ENCODE measurements at regions not wholly inside any gene's neighbourhood (a gene's known extent, or its start where the extent isn't known, plus 50 kb on each side); places are given as distances from the start of the nearest gene placed in this dataset.

DNA sequence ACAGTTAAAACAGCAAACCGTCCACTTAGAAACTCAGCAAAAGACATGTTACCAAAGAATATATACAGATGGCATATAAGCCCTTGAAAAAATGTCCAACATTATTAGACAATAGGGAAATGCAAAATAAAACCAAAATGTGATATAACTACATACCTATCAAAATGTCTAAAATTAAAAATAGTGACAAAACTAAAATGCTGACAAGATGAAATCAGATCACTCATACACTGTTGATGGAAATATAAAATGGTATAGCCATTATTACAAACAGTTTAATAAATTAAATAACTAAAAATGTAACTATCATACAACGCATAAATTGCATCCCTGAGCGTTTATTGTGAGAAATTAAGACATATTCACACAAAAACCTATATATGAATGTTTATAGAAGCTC is 939.7 kb upstream of the ZWINT start:
- no peak for ATAC-seq (ENCODE audit: low FRiP score)
- TF ChIP-seq, protein P1, sequence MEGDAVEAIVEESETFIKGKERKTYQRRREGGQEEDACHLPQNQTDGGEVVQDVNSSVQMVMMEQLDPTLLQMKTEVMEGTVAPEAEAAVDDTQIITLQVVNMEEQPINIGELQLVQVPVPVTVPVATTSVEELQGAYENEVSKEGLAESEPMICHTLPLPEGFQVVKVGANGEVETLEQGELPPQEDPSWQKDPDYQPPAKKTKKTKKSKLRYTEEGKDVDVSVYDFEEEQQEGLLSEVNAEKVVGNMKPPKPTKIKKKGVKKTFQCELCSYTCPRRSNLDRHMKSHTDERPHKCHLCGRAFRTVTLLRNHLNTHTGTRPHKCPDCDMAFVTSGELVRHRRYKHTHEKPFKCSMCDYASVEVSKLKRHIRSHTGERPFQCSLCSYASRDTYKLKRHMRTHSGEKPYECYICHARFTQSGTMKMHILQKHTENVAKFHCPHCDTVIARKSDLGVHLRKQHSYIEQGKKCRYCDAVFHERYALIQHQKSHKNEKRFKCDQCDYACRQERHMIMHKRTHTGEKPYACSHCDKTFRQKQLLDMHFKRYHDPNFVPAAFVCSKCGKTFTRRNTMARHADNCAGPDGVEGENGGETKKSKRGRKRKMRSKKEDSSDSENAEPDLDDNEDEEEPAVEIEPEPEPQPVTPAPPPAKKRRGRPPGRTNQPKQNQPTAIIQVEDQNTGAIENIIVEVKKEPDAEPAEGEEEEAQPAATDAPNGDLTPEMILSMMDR (IDR thresholded peaks at IDR 0.05): no peak
- DNase-seq (ENCODE audit: low spot score): no peak

DNA sequence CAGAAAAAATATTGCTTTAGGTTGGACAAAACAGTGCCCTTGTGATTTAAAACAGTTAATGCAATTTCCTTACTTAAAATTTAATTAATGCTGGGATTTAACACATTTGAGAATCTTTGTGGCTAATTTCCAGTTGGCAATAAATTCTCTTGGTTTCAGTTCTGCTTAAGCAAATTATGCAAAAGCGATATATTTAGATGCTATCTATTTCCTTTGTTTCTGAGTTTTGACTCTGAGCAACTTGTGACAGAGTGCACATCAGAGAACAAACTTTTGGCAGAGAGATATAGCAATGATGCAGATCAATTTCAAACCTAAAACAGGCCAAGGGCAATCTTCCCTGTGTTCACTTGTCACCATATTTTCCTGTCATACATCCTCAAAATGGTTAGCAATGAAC is 933.6 kb upstream of the ZWINT start:
- no peak for ATAC-seq (ENCODE audit: low FRiP score)
- DNase-seq (ENCODE audit: low spot score): no peak
- TF ChIP-seq, protein P1 (IDR thresholded peaks at IDR 0.05): no peak

DNA sequence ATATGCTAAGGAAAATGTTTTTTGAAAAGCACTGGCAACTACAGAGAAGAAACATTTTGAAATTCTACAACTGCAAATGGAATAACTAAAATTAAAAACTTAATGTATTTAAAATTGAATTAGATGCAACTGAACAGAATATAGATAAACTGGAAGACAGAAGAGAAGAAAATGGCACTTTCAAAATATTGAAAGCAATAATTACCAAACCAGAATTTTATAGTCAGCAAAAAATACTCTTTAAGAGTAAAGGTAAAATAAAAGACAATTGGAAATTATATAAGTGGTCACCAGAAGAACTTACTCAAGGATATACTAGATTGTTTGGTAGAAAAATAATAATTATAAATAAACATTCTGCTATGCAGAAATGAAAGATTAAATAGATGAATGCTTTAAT is 927.7 kb upstream of the ZWINT start:
- TF ChIP-seq, protein P1 (IDR thresholded peaks at IDR 0.05): no peak
- DNase-seq (ENCODE audit: low spot score): no peak
- ATAC-seq (ENCODE audit: low FRiP score): no peak

DNA sequence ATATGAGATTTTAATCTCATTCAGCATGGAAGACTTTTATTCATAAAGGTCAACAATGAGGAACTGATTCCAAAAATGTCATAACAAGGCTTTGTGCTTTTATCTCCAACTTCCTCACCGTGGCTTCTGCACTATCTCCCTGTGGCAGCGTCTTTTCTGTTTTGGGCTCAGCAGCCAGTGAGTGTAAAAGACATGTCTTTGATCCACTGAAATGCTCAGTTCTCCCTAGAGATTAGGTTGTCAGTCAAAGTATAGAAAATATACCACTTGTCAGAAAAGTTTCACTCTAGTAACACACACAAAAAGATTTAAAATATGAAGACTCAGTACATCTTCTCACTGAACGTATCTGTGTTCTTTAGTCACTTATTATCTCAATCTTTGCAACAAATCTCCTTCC is 901.8 kb upstream of the ZWINT start:
- DNase-seq (ENCODE audit: low spot score): no peak
- no peak for ATAC-seq (ENCODE audit: low FRiP score)
- TF ChIP-seq, protein P1 (IDR thresholded peaks at IDR 0.05): no peak

DNA sequence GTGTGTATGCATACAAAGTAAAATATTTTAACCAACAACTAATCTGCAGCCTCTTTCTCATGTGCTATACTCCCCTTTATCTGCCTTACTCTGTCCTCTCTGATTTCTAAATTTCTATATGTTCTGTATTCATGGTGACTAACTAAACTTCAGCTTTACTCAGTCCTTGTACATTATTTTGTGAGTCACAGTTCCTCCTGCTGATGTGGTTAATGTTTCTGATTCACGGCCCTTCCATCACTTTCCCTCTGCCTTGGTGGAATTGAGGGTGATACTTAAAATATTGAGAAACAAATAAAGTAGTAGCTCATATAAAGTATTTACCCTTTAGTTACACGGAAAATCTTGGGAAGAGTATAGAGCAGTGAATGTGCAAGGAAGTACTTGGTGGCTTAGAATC is 899.1 kb upstream of the ZWINT start:
- TF ChIP-seq, protein P1 (IDR thresholded peaks at IDR 0.05): no peak
- no peak for DNase-seq (ENCODE audit: low spot score)
- no peak for ATAC-seq (ENCODE audit: low FRiP score)

DNA sequence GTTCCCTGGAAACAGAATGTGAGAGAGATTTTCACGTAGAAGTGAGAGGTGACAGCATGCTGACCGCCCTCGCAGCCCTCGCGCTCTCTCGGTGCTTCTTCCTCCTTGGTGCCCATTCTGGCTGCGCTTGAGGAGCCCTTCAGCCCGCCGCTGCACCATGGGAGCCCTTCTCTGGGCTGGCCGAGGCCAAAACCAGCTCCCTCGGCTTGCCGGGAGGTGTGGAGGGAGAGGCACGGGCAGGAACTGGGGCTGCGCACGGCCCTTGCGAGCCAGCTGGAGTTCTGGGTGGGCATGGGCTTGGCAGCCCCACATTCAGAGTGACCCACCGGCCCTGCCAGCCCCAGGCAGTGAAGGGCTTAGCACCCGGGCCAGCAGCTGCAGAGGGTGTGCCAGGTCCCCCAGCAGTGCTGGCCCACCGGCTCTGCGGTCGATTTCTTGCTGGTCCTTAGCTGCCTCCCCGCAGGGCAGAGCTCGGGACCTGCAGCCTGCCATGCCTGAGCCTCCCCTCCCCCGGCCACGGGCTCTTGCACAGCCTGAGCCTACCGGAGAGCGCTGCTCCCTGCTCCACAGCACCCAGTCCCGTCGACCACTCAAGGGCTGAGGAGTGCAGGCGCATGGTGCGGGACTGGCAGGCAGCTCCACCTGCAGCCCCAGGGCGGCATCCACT is 888.7 kb upstream of the ZWINT start:
- ATAC-seq (ENCODE audit: low FRiP score): no peak
- TF ChIP-seq, protein P1 (IDR thresholded peaks at IDR 0.05): no peak

DNA sequence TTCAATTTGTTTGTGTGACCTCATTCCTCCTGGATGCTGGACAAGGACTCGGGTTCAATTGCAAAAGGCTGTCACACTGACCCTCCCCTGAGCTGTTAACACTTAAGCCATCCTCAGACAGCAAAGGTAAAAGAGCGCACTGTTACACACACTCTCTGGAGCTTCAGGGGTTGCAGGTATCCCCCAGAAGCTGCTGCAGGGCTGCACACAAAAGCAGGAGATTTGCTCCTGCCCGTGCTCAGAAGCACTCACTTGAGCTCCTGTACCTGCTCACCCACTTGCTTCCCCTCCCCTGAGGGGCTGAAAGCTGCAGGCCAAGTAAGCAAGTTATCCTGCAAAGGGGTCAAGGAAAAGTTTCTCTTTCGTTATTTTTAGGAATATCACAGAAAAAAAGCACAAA is 886.2 kb upstream of the ZWINT start:
- ATAC-seq (ENCODE audit: low FRiP score): no peak
- DNase-seq (ENCODE audit: low spot score): no peak

More for the DNA sequence above, 888.7 kb upstream of the ZWINT start:
- DNase-seq (ENCODE audit: low spot score): no peak

More for the DNA sequence above, 886.2 kb upstream of the ZWINT start:
- TF ChIP-seq, protein P1 (IDR thresholded peaks at IDR 0.05): no peak
